HG02623 (cell line): ENCODE measurements at regions not wholly inside any gene's neighbourhood (a gene's known extent, or its start where the extent isn't known, plus 50 kb on each side); places are given as distances from the start of the nearest gene placed in this dataset.
"Not testable (repeated sequence)": the region's sequence is repeated elsewhere in the genome, so short reads cannot be mapped to it uniquely, and the experiment has no call there.

Experiments
- ATAC-seq: cut with Tn5 transposase; IDR thresholded peaks from one replicate; pipeline ENCODE4 v1.9.1; 2021; ENCODE audit warnings: moderate library complexity; ENCODE audit not compliant: unreplicated experiment

- no peak for ATAC-seq
These were observed 109.9 kb upstream of the DAB2 start for GRCh38 chr5:39534690-39535089.

- no peak for ATAC-seq
These were observed 109.0 kb upstream of the DAB2 start for GRCh38 chr5:39533749-39534148.

- no peak for ATAC-seq
These were observed 107.7 kb upstream of the DAB2 start for GRCh38 chr5:39532511-39532910.

DNA sequence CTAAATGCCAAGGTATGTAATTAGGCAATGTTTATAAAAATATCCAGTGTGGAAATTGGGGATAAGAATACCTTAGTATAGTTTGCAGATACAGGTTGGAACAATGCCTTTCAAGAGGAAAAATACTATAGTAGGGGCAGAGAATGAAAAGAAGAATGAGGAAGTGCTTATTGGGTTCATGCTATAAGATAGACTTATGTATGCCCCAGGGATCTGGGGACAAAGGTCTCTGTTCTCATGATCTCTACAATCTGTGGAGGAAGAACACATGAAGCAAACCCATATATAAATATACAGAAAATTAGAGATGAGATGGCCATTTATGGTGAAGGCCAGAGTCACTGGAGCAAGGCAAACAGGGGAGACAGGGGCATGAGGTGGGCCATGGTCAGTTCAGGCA lies 106.5 kb upstream of the DAB2 start:
- no peak for ATAC-seq

DNA sequence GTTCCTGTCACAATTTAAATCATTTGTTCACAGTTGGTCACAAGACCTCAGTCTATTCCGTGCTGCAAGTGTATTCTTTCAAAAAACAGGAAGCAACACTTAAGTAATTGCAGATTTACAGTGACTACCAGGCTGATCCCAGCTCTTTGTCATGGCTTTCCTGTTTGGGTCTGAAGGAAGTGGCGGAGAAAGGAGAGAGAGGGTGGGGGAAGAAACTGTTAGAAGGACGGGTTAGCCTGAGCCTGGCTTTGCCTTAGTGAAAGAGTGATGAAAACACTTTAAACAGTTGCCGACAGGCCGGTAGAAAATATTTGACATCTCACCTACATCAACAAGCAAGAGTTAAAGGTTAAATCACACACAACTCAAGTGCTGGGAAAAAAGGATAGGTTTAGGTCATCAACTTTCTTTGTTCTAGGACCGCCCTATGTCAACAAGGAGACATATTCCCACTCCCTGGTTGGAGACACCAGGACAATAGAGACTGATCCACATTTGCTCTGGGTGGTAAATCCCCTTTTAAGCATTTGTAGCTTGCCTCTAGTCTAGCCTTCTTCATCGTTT lies 102.2 kb upstream of the DAB2 start:
- no peak for ATAC-seq

- ATAC-seq: not testable (repeated sequence)
These were observed 101.0 kb upstream of the DAB2 start for GRCh38 chr5:39525781-39526180.

DNA sequence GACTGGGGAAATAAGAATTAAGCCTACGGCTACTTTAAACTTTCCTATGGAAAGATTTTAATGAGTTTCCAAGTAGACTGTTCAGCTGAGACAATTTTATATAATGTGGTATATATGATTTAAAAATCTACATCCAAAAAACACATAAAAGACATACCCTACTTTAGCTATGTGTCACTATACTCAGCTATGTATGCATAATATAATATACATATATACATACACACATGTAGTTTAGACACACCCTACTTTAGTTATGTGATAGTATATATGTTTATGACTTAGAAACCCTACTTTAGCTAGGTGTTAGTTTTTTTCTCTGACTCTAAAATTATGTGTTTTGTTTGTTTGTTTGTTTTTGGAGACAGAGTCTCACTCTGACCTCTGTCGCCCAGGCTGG lies 100.5 kb upstream of the DAB2 start:
- ATAC-seq: no peak

GRCh38 chr5:39523821-39524220 lies 99.0 kb upstream of the DAB2 start:
- ATAC-seq: no peak

GRCh38 chr5:39521940-39522590 lies 97.3 kb upstream of the DAB2 start:
- no peak for ATAC-seq

GRCh38 chr5:39521098-39521860 lies 96.5 kb upstream of the DAB2 start:
- no peak for ATAC-seq

- no peak for ATAC-seq
These were observed 95.4 kb upstream of the DAB2 start for GRCh38 chr5:39520232-39520572.

GRCh38 chr5:39519566-39520231 lies 94.9 kb upstream of the DAB2 start:
- no peak for ATAC-seq

- no peak for ATAC-seq
These were observed 94.3 kb upstream of the DAB2 start for GRCh38 chr5:39519079-39519478.

DNA sequence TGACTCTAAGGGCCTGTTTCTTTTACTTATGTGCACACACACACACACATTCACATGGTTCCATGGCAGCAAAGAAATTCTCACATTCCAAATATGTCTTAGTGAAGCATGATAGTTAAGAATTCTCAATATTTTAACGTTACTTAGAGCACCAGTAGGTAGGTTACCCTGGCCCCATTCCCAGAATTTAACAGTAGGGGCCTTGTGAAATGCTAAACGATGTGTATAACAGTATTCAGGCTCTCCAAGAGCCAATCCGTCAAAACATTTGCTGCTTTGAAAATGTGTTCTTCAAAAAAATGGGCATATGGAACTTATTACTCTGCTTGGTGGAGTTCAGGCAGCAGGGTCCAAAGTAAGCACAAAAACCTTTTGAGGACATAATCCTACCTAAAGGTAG lies 93.7 kb upstream of the DAB2 start:
- no peak for ATAC-seq

DNA sequence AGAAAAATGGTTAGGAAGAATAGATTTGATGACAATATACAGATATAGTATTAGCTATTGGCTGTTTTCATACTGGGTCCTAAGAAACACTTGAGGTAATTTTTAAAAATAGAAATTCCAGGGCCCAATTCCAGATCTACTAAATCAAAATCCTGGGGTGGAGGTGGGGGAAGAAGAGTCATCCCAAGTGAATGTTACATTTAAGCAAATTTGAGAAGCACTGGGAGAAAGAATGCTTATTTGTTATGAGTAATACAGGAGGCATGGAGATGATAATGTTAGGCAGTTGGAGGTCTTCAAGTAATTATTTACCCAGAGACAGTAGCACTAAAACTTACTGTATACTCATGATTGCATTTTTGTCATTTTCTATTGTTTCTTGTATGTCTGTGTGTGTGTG lies 93.0 kb upstream of the DAB2 start:
- no peak for ATAC-seq

- ATAC-seq: no peak
These were observed 91.1 kb upstream of the DAB2 start for GRCh38 chr5:39515881-39516280.

DNA sequence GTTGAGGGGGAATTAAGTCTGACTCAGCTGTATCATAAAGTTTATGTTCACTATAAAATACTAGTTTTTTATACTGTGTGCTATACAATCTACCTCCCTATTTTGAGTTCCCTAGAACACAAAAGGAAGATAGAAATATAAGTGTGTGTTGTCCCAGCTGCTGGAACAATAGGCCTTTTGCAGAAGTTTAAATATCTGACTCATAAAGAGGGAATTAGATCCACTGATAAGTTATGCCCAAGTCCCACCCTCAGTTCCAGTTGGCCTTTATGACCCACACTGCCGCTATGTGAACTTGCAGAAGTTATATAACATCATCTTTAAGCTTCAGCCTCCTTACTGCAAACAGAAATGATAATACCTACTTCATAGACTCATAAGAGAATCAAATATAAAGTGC lies 88.5 kb upstream of the DAB2 start:
- ATAC-seq: no peak

- ATAC-seq: no peak
These were observed 81.4 kb upstream of the DAB2 start for GRCh38 chr5:39506211-39506610.

DNA sequence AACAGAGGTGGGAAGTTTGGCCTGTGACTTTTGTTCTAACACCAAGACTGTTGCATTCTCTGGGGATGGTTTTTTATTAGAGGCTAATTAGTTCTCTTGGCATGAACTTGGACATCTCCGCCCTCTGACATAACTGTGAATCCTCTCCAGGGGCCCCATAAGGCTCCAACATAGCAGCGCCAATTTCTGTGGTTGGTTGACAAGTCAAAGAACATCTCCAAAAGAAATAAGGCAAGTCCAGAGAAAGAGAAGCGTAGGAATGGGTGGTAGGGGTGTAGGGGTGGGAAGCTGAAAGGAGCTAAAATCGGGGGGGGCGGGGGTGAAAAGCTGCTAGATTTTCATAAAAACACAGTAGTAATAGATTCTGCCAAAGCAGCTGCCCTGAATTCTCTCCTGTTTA lies 81.0 kb upstream of the DAB2 start:
- ATAC-seq: no peak

- no peak for ATAC-seq
These were observed 80.6 kb upstream of the DAB2 start for GRCh38 chr5:39505363-39505762.

- no peak for ATAC-seq
These were observed 78.4 kb upstream of the DAB2 start for GRCh38 chr5:39503155-39503554.

DNA sequence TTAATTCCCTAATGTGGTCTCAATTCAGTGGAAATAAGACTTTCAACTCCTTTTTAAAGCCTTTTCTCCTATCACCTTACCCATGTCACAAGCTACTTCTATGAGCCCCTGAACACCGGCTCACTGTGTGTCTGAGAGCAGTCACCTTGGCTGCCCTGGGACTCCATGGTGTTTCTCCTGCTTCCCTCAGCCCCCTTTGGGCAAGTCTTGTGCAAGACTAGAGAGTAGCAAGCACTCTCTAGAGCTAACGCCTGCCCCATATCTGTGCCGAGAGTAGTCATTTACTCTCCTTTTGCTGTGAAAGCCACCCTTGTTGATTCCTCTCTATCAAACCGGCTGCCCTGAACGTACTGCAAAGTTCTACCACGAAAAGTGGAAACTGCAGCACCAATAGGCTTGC lies 77.9 kb upstream of the DAB2 start:
- ATAC-seq: no peak
